NCI-H524 (cell line): ENCODE measurements at regions not wholly inside any gene's neighbourhood (a gene's known extent, or its start where the extent isn't known, plus 50 kb on each side); places are given as distances from the start of the nearest gene placed in this dataset.
"Not testable (repeated sequence)": the region's sequence is repeated elsewhere in the genome, so short reads cannot be mapped to it uniquely, and the experiment has no call there.

ENCODE experiments used
- DNase-seq, 2 experiments: peaks; one replicate each; lab custom pipeline; 2025; lab: John Stamatoyannopoulos, UW

DNA sequence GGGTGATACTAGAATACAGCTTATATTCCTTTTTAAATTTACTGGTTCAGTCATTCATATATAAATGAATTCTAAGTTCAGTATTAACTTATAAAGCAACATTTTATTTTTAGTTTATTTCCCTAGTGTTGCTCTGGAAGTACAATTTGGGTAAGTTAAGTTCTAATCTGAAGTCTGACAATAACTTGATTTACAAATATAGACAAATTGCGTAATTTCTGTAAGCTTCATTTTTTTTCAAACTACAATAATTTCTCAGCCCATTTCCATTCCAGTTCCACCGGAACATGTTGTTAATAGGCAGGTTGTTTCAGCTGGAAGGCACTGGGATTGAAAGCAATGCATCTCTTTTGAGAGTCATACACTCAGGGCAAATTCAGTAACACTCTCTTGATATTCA is 2000.7 kb downstream of the OLFM4 start:
- DNase-seq = no peak

DNA sequence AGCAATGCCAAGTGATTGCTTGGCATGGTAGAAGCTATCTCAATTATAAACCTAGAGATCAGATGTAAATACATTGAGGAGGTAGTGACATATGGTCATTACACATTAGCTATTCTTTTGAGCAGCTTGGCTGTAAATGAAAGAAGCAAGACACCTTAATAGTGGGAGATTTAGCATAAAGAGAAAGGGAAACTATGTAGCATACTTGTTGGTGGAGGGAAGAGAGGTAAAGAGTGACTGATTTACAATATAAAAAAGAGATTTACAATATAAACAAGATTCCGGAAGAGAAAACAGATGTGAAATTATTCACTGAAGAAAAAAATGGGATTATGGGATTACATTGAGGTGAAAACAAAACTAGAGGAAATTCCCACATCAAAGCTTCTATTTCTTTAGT is 2009.6 kb downstream of the OLFM4 start:
- DNase-seq = peak; percentile 15 to 78

DNA sequence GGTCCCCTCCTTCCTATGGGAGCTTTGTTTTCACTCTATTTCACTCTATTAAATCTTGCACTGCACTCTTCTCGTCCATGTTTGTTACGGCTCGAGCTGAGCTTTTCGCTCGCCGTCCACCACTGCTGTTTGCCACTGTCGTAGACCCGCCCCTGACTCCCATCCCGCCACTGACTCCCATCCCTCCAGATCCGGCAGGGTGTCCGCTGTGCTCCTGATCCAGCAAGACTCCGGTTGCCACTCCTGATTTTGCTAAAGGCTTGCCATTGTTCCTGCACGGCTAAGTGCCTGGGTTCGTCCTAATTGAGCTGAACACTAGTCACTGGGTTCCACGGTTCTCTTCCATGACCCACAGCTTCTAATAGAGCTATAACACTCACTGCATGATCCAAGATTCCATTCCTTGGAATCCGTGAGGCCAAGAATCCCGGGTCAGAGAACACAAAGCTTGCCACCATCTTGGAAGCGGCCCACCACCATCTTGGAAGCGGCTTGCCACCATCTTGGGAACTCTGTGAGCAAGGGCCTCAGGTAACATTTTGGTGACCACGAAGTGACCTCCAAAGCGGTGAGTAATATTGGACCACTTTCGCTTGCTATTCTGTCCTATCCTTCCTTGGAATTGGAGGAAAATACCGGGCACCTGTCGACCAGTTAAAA is 2025.4 kb downstream of the OLFM4 start:
- not testable (repeated sequence) for DNase-seq

DNA sequence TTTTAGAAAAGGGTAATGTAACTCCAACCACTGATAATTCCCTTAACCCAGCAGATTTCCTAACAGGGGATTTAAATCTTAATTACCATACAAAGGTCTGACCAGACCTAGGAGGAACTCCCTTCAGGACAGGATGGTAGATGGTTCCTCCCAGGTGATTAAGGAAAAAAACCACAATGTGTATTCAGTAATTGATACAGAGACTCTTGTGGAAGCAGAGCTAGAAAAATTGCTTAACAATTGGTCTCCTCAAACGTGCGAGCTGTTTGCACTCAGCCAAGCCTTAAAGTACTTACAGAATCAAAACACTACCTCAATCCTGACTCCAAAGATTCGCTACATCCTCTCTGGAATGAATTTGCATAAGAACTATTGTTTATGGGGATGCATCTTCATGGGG is 2027.1 kb downstream of the OLFM4 start:
- not testable (repeated sequence) for DNase-seq

DNA sequence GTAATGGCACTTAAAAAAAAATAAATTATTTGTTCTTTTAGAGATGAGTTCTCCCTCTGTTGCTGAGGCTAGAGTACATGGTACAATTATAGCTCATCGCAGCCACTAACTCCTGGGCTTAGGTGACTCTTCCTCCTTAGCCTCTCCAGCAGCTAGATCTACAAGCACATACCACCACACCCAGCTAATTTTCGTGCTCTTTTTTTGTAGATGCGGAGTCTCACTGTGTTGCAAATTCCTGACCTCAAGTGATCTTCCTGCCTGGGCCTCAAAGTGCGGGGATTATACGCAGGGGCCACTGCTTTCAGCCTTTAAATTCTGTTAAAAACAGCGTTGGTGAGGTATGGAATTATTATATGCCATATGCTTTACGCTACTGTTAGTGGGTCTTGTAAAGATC is 2034.0 kb downstream of the OLFM4 start:
- DNase-seq = no peak

DNA sequence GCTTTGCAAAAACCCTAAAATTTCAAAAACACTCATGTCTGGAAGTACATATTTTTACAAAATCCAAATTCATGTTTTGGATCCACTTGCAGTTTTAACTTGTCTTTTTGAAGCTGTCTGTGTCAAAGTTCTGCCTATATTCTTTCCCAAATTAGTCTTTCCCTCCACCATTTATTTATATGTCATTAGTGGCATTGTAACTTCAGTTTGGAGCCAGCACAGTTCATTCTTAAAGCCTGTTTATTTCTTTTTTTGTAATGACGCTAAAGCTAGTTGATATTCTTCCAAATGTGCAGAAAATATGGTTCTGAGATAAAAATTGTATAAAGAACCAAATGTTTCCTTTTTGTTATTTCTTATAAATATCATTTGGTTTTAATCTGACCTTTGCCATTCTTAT is 2039.3 kb downstream of the OLFM4 start:
- DNase-seq = no peak

DNA sequence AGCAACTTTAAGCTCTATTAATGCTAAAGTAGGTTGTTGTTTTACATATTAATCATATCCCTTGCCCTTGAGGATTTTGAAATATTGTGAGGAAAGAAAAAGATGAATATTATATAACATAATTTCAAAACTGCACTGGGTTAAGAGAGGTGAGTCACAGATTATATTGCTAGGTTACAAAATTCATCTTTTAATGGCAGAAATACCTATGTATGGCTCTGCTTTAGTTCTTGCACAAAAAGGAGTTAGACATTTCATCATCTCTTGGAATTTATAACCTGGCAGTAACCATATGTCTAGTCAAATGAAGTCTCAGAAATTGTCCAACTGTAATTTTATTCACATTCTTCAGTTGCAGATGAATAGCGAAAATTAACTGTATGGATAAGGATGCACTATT is 2041.1 kb downstream of the OLFM4 start:
- no peak for DNase-seq

DNA sequence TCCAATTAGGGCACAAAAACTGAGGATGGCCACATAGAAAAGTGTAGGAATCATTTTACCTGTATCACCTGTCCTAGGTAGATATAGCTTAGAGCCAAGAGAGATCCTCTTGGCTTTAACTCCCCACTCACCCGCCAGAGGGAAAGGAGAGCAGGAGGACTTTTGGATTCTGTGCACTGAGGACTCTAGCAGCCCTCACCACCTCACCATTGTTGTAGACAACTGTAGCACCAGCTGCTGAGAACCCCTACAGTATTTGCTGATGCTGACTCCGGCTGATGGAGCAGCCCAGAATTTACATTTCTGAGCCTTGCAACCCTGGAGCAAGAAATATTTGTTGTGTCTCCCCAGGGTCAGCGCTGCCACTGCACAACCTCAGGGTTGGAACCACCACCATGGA is 2044.4 kb downstream of the OLFM4 start:
- no peak for DNase-seq

DNA sequence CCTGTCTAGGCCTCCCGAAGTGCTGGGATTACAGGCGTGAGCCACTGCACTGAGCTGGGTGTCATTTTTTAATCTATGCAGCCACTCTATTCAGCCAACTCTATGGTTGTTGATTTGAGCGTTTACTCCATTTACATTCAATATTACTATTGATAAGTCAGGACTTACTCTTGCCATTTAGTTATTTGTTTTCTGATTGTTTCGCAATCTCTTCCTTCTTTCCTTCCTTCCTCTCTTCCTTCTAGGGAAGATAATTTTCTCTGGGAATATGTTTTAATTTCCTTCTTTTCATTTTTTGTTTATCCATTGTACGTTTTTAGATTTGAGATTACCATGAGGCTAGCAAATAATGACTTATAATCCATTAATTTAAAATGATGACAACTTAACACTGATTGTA is 2056.0 kb downstream of the OLFM4 start:
- no peak for DNase-seq

DNA sequence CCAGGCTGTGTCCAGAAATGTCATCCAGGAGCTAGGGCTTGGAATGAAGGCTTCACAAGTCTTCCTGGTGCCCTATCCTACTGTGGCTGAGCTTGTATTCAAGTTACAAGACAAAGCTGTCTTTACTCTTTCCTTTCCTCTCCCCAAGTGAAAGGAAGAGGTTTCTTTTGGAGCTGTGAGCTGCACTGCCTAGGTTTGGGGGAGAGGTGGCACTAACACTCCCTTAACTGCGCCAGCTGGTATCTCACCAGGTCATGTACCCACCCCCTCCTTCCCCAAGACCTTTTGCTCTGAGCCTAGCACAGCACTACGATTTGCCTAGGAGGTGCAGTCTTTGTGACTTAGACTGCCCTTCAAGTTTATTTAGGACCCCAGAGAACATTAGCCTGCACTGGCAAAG is 2053.6 kb upstream of the PRR20A start:
- DNase-seq = no peak

DNA sequence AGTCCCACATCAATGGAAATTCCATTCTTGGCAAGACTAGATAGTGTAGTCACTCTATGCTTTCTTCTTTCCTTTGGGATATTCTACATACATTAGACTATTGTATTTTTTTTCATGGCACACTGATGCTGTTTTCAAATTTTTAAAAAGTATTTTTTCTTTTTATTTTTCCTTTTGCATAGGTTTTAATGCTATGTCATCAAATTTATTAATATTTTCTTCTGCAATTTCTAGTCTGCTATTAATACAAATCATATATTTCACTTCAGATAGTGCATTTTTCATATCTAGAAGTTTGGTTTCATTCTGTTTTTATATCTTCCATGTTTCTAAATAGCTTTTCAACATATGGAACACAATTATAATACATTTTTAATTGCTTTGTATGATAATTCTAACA is 2050.1 kb upstream of the PRR20A start:
- DNase-seq = no peak

DNA sequence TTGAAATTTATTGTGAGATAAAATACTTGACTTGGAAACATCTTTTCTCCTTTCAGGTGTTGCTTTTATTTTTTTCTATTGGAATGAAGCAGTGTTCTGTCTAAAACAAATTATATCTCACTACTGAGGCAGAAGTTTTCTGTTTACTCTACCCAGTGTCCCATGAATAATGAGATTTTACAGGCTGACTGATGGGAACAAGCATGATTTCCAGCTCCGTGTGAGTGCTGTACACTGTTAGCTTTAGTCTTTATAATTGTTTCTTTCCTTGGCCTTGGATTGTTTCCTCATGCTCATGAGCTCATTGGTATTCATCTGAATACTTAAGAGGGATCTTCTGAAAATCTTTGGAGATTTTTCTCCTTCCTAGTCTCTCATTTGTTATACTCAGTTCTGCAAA is 2049.5 kb upstream of the PRR20A start:
- no peak for DNase-seq

DNA sequence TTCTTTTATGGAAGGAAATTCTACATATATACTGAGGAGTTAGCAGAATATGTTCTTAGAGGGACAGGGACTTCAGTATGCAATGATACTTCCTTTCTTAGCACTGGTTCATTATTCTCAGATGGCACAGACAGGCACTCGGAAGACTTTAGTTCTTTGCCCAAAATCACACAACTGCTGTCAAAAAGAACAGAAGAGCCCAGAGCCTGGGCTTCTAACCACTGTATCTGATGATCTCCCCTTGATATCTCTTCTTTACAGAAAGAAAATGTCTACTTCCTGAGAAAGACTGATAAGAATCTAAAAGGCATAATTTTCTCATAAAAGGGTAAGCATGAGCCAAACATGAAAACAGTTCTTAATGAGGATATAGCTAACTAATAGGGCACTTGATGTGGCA is 2034.2 kb upstream of the PRR20A start:
- DNase-seq = no peak

DNA sequence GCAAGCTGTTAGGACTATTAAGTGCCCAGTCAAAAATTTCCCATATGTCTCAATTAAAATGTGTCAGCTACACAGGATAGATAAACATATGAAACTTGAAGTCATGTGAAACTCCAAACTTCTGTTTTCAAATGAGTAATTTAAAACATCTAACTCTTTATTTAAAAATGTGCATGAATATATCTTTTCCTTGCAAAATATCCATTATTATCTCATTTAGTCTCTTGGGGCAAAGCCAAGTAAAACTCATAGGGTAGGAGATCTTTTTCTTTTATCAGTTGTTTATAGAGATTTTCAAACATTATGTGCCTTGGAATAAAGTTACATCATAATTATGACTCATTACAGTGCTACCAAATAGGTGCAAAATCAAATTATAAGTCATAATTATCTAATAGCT is 2020.1 kb upstream of the PRR20A start:
- no peak for DNase-seq

DNA sequence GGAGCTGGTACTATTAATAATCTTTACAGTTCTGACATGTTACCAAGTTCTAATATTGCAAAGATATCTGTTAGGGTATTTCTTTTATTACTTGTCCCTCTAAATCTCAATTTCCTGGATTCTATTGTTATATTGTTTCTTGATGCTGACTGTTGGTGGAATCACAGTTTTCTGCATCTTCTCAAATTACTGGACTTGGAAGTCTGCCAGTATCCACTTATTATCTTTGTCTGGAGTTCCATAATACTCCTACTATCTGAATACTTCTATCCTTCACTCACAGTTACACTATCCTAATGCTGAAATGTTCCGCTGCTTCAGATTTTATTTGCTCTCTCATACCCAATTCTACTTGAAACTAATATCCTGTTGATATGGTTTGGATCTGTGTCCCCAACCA is 1985.7 kb upstream of the PRR20A start:
- peak in 1 of 2 experiments; percentile 20 for DNase-seq

DNA sequence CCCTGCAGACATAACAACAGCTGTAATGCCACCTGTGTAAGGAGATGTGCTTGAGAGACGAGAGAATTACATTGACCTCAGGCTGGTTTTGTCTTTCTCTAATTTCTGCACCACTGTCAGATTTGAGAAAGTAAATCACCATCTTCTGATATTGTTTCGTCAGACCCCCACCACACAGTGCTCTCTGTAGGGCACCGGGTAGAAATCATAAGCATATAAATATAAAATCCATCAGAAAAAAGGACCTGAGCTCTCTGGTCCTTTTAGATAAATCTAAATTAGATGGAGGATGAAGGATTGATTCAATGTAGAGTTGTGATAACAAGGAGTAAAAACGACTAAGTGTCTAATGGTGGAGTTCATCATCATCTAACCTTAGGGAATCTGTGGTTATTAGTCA is 1981.0 kb upstream of the PRR20A start:
- no peak for DNase-seq

DNA sequence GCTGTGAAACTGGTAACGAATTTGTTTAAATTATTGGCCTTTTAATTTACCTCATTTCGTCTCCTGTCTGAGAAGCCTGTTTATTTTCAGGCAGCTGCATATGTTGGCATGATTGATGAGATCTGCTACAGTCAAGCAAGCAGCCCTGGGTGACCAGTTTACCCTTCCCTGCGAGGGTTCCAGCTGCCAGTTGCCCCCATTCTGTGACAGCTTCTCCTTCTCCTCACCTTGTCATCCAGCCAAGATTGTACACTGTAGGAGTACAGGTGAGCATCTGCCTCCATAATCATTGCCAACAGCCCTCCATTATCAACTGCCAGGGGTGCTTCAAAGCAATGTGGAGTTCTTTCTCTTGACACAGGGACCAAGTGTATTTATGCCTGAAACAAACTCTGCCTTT is 1979.9 kb upstream of the PRR20A start:
- peak in 1 of 2 experiments; percentile 13 for DNase-seq

DNA sequence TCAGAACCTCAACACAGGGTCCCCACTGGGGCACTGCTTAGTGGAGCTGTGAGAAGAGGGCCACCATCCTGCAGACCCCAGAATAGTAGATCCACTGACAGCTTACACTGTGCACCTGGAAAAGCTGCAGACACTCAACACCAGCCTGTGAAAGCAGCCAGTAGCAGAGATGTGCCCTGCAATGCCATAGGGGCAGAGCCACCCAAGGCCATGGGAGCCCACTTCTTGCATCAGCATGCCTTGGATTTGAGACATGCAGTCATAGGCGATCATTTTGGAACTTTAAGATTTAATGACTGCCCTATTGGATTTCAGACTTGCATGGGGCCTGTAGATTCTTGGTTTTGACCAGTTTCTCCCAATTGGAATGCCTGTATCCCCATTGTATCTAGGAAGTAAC is 1962.1 kb upstream of the PRR20A start:
- DNase-seq = not testable (repeated sequence)

DNA sequence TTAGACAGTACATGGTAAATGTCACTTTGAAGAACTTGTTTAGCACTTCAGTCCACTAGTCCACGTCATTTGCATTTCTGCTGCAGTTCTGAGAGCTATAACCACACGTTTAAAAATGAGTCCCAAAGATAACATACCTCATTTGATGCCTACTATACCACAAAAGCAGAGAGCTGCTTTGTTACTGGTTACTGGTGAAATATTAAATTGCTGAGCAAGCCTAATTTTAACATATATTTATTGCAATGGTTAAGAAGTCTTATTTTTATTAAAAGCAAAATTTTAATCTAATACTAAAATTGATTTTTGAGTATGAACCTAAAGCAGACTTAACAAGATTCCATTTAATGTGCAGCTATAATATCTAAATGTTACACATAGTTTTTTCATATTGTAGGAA is 1949.7 kb upstream of the PRR20A start:
- DNase-seq = no peak

DNA sequence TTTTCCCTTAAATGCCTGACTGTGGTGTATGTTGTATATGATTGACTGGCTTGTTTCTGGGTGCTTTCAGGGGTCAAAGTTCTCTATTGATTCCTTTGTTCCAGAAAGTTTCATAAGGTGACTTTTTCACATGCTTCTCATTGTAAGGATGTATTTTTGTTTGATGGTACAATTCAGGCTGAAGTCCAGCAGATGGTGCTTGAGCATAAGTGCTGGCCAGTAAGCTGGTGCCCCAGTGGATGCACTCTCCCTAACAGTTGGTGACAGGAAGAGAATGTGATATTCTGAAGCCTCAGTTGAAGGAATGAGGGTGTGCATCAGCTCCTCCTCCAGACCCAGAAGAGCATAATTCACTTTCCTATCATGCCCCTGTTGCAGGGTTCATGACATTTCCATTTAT is 1941.6 kb upstream of the PRR20A start:
- DNase-seq = peak in 1 of 2 experiments; percentile 51

DNA sequence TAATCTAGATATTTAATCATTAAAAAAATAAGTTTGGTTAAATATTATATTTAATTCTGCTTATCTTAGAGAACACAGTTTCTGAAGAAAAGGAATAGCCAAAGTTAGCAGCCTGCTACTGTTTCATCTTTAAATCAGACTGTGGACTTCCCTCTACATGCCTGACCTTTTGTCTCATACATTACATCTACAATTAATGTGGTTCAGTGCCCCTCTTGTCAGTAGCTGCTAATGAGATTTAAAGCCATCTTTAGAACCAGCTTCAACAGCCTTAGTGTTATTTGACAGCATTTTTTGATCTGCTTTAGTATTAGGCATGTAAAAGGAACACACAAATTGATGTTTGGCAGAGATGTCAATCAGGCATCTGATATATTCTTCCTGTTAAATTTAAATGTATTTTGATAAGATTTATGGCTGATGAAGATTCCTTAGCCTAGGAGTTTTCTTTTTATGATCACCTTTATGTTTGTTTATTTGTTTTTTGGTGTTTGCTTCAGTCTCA is 1925.8 kb upstream of the PRR20A start:
- no peak for DNase-seq

DNA sequence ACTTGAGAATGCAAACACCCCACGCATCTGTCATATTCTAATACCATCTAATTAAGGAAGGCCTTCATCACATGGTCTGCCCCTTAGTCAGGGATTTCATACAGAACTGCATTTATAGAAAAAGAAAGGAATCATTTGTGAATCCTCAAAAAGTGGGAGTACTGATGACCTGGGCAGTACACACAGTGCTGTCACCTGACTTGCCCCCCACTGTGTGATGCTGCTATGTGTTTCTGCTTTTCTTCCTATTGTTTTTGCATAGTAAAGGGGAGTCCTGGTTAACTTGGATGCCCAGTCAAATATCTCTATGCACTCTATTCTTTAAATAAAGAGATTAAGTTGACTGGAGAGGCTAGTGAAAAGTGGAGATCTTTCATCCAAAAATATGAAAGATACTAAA is 1921.2 kb upstream of the PRR20A start:
- peak; percentile 14 to 55 for DNase-seq

DNA sequence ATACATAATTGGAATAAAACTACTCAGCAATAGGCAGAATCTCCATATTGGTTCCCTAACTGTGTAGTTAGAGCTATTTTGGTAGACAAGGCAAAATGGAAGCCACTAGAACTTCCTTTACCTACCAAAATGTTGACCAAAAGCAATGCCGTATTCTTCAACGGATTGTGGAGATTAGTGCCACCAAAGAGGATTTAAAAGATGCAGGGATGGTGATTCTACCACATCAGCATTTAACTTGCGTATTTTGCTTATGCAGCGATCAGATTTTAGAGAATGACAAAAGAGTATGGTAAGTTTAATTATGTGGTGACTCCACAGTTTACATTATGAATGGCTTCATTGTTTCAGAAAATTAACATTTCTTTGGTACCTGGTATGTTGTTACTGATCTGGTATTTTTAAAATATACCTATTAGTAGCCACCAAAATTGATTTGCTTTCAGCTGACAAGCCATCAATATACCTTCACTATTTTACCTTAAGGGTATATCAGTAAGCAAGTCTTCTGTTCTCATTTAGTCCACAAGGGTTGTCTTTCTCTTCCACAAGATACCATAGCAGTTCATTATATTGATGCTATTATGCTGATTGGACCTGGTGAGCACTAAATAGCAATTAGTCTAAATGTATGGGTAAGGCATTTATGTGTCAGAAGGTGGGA is 1910.7 kb upstream of the PRR20A start:
- no peak for DNase-seq

DNA sequence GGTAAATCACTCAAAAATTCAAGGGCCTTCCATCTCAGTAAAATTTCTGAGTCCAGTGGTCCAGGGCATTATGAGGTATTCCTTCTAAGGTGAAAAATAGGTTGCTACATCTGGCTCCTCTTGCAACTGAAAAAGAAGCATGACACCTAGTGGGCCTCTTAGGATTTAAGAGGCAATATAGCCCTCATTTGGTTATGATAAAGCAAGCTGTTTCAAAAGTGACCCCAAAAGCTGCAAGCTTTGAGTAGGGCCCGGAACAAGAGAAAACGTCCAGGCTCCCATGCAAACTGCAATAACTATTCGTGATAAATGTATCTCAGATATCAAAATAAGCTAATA is 1910.2 kb upstream of the PRR20A start:
- DNase-seq = peak in 1 of 2 experiments; percentile 24
